H9 (cell line): ENCODE measurements at regions not wholly inside any gene's neighbourhood (a gene's known extent, or its start where the extent isn't known, plus 50 kb on each side); places are given as distances from the start of the nearest gene placed in this dataset.

Experiments used
- DNase-seq: peaks from one replicate; pipeline ENCODE4 v3.0.0-alpha.2; 2017
- H2AFZ ChIP-seq: one replicate; pipeline ENCODE4 v1.6.1; 2013; ENCODE audit warnings: mild to moderate bottlenecking, low read length, control low read depth, moderate library complexity
- H2AK5ac ChIP-seq: 2 replicates; pipeline ENCODE4 v1.6.1; 2013; ENCODE audit warnings: low read length, control low read depth, mixed read lengths; ENCODE audit not compliant: insufficient read length
- H2BK120ac ChIP-seq: one replicate; pipeline ENCODE4 v1.6.1; 2013; ENCODE audit warnings: low read depth, mild to moderate bottlenecking, low read length, control low read depth, inconsistent platforms; ENCODE audit not compliant: poor library complexity, severe bottlenecking
- H2BK12ac ChIP-seq: 2 replicates; pipeline ENCODE4 v1.6.1; 2013; ENCODE audit warnings: low read length, control low read depth, mixed read lengths, low read depth; ENCODE audit not compliant: insufficient read length
- H2BK15ac ChIP-seq: 2 replicates; pipeline ENCODE4 v1.6.1; 2013; ENCODE audit warnings: low read depth, low read length, control low read depth
- H2BK20ac ChIP-seq: one replicate; pipeline ENCODE4 v1.6.1; 2013; ENCODE audit warnings: low read depth, mild to moderate bottlenecking, low read length, control low read depth, inconsistent platforms; ENCODE audit not compliant: poor library complexity, severe bottlenecking
- H2BK5ac ChIP-seq: 2 replicates; pipeline ENCODE4 v1.6.1; 2013; ENCODE audit warnings: low read length, control low read depth, mixed read lengths; ENCODE audit not compliant: insufficient read length
- H3K14ac ChIP-seq: 2 replicates; pipeline ENCODE4 v1.6.1; 2013; ENCODE audit warnings: low read length, control low read depth; ENCODE audit not compliant: insufficient read depth
- H3K18ac ChIP-seq: 2 replicates; pipeline ENCODE4 v1.6.1; 2013; ENCODE audit warnings: low read depth, mild to moderate bottlenecking, mixed read lengths, low read length, control low read depth; ENCODE audit not compliant: insufficient read length
- H3K23ac ChIP-seq: 2 replicates; pipeline ENCODE4 v1.6.1; 2013; ENCODE audit warnings: low read length, control low read depth, mixed read lengths, low read depth; ENCODE audit not compliant: insufficient read length
- H3K23me2 ChIP-seq: 2 replicates; pipeline ENCODE4 v1.6.1; 2013; ENCODE audit warnings: low read depth, mild to moderate bottlenecking, mixed read lengths, low read length, control low read depth; ENCODE audit not compliant: insufficient read length, poor library complexity, severe bottlenecking
- H3K27ac ChIP-seq: 2 replicates; pipeline ENCODE4 v1.5.1; 2013; ENCODE audit warnings: low read length, control low read depth, mixed read lengths, low read depth; ENCODE audit not compliant: insufficient read length
- H3K27me3 ChIP-seq: 2 replicates; pipeline ENCODE4 v1.6.1; 2013; ENCODE audit warnings: low read length, control low read depth, inconsistent platforms; ENCODE audit not compliant: insufficient read depth
- H3K4ac ChIP-seq: 2 replicates; pipeline ENCODE4 v1.6.1; 2013; ENCODE audit warnings: low read depth, mild to moderate bottlenecking, control low read depth, inconsistent platforms, low read length, moderate library complexity
- H3K4me1 ChIP-seq: 2 replicates; pipeline ENCODE4 v1.6.1; 2013; ENCODE audit warnings: low read length, control low read depth, inconsistent platforms; ENCODE audit not compliant: insufficient read depth
- H3K4me2 ChIP-seq: 2 replicates; pipeline ENCODE4 v1.6.1; 2013; ENCODE audit warnings: low read length, control low read depth, mixed read lengths; ENCODE audit not compliant: insufficient read length, insufficient read depth
- H3K56ac ChIP-seq: 2 replicates; pipeline ENCODE4 v1.6.1; 2013; ENCODE audit warnings: low read depth, mild to moderate bottlenecking, mixed read lengths, low read length, control low read depth; ENCODE audit not compliant: insufficient read length
- H3K79me1 ChIP-seq: 2 replicates; pipeline ENCODE4 v1.6.1; 2013; ENCODE audit warnings: low read depth, mild to moderate bottlenecking, moderate library complexity, low read length, control low read depth, inconsistent platforms; ENCODE audit not compliant: insufficient read depth, poor library complexity, severe bottlenecking
- H3K79me2 ChIP-seq: 2 replicates; pipeline ENCODE4 v1.6.1; 2013; ENCODE audit warnings: low read length, control low read depth, inconsistent platforms; ENCODE audit not compliant: insufficient read depth
- H3K9ac ChIP-seq: 2 replicates; pipeline ENCODE4 v1.6.1; 2013; ENCODE audit warnings: low read length, control low read depth, mixed read lengths; ENCODE audit not compliant: insufficient read length; ENCODE audit errors: extremely low read depth
- H3K9me3 ChIP-seq: one replicate; pipeline ENCODE4 v1.6.1; 2013; ENCODE audit warnings: low read depth, low read length, inconsistent platforms; ENCODE audit not compliant: control insufficient read depth
- H3T11ph ChIP-seq: one replicate; pipeline ENCODE4 v1.6.1; 2013; ENCODE audit warnings: mild to moderate bottlenecking, low read length, control low read depth, inconsistent platforms
- H4K20me1 ChIP-seq: one replicate; pipeline ENCODE4 v1.6.1; 2013; ENCODE audit not compliant: control insufficient read depth, insufficient read length, insufficient read depth
- H4K5ac ChIP-seq: 2 replicates; pipeline ENCODE4 v1.6.1; 2013; ENCODE audit warnings: low read depth, mild to moderate bottlenecking, mixed read lengths, low read length, control low read depth; ENCODE audit not compliant: insufficient read length
- H4K8ac ChIP-seq: replicated peaks from 2 replicates; pipeline ENCODE4 v1.6.1; 2013; ENCODE audit warnings: low read length, control low read depth, mixed read lengths, low read depth; ENCODE audit not compliant: insufficient read length
- H4K91ac ChIP-seq: 2 replicates; pipeline ENCODE4 v1.6.1; 2013; ENCODE audit warnings: low read depth, mild to moderate bottlenecking, moderate library complexity, mixed read lengths, low read length, control low read depth; ENCODE audit not compliant: insufficient read length
- H3K27ac Mint-ChIP-seq, 3 experiments: 2 replicates in 2 of 3; 3 replicates in 1 of 3; pipeline ENCODE4 v1.8.0; 2020 to 2021; ENCODE audit warnings: mixed read lengths in 3 of 3, mild to moderate bottlenecking in 1 of 3, moderate library complexity in 1 of 3
- H3K27me3 Mint-ChIP-seq: 2 replicates; pipeline ENCODE4 v1.8.0; 2021; ENCODE audit warnings: low read depth, mild to moderate bottlenecking, moderate library complexity, mixed read lengths
- H3K36me3 Mint-ChIP-seq, 3 experiments: 2 replicates in 2 of 3; 3 replicates in 1 of 3; pipeline ENCODE4 v1.8.0; 2020 to 2021; ENCODE audit warnings: low read depth in 3 of 3, mixed read lengths in 3 of 3; ENCODE audit not compliant: insufficient read depth in 1 of 3
- H3K4me1 Mint-ChIP-seq, 2 experiments: 2 replicates each; pipeline ENCODE4 v1.8.0; 2020; ENCODE audit warnings: mixed read lengths in 2 of 2
- H3K4me3 Mint-ChIP-seq, 2 experiments: 2 replicates in 1 of 2; 3 replicates in 1 of 2; pipeline ENCODE4 v1.8.0; 2020 to 2021; ENCODE audit warnings: mild to moderate bottlenecking in 2 of 2, mixed read lengths in 2 of 2, moderate library complexity in 1 of 2
- H3K9me3 Mint-ChIP-seq, 2 experiments: 2 replicates in 1 of 2; 3 replicates in 1 of 2; pipeline ENCODE4 v1.8.0; 2020; ENCODE audit warnings: mild to moderate bottlenecking in 2 of 2, mixed read lengths in 2 of 2, moderate library complexity in 1 of 2
- CTCF ChIP-seq: fragments of 200-600 bp; sonication (generic); conservative IDR thresholded peaks from 3 replicates; pipeline ENCODE4 v1.8.0; 2021; ENCODE audit warnings: antibody characterized with exemption, mild to moderate bottlenecking
- WGBS: extraction: QIAGEN DNeasy Blood & Tissue Kit; methylation state at CpG from one replicate; pipeline ENCODE4 v1.1.7; 2013; ENCODE audit warnings: missing lambda C conversion rate, low lambda C conversion rate, mixed read lengths; ENCODE audit not compliant: insufficient read length; ENCODE audit errors: extremely low coverage; 5-methylcytosine and 5-hydroxymethylcytosine counted together

DNA sequence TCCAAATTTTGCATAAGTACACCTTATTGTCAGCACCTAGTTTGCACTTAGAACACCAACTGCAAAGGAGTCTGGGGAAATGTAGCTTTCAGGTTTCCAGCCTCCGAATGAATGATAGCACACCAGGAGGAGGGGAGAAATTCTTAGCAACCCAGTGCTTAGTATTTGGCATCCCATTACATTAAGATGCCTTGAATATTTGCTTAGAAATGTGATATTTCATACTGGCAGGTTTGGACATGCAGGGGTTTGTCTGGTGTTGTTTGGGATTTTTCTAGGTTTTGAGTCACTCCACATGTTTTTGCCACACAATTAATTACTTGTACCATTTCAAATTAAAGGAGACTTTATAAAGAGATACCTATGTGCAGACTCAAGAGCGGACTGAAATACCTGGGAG lies 60.3 kb upstream of the CAMK2D start:
- Histone ChIP-seq H2AK5ac (no peak overlapping the region), H3K9ac (no peak overlapping the region), H2BK15ac (no peak overlapping the region), H3K27me3 (no peaks in the 10 kb centered on the region), H4K8ac (no peak overlapping the region), H3K18ac (no peak overlapping the region), H2BK20ac (no peak overlapping the region), H3K23ac (no peak overlapping the region), H3K56ac (no peak overlapping the region), H3K4me1 (no peaks in the 10 kb centered on the region), H3K27ac (no peak overlapping the region), H4K91ac (no peak overlapping the region), H2BK5ac (no peak overlapping the region), H3T11ph (no peak overlapping the region), H3K4me2 (no peak overlapping the region), H3K79me1 (no peaks in the 10 kb centered on the region), H3K9me3 (no peaks in the 10 kb centered on the region), H2AFZ (no peak overlapping the region), H3K23me2 (no peaks in the 10 kb centered on the region), H4K5ac (no peak overlapping the region), H2BK120ac (no peak overlapping the region), H4K20me1 (no peaks in the 10 kb centered on the region), H3K14ac (no peak overlapping the region), H3K79me2 (no peaks in the 10 kb centered on the region), H2BK12ac (no peak overlapping the region), H3K4ac (no peak overlapping the region)
- Mint-ChIP-seq H3K9me3 (no peaks in the 10 kb centered on the region), H3K27ac (no peak overlapping the region), H3K4me3 (no peak overlapping the region), H3K27me3 (no peaks in the 10 kb centered on the region), H3K4me1 (peaks cover 2 to 3% of the 10 kb centered on the region in 2 experiments; a peak in 3 of 4 replicates), H3K36me3 (no peaks in the 10 kb centered on the region)
- DNase-seq: no peak
- TF ChIP-seq CTCF: no peak
- no CpG with 5 or more reads among the region's 2 CpGs for WGBS
